HUES64 (cell line): ENCODE measurements at regions not wholly inside any gene's neighbourhood (a gene's known extent, or its start where the extent isn't known, plus 50 kb on each side); places are given as distances from the start of the nearest gene placed in this dataset.

ENCODE experiments used
- H3K27ac ChIP-seq: 2 replicates; pipeline ENCODE4 v1.7.0; 2013; ENCODE audit warnings: low read depth, low read length, inconsistent platforms
- H3K27me3 ChIP-seq: 2 replicates; pipeline ENCODE4 v1.6.1; 2013; ENCODE audit warnings: mild to moderate bottlenecking, low read length; ENCODE audit not compliant: insufficient read depth
- H3K36me3 ChIP-seq: 2 replicates; pipeline ENCODE4 v1.6.1; 2013; ENCODE audit warnings: mild to moderate bottlenecking, low read length; ENCODE audit not compliant: insufficient read depth
- H3K4me1 ChIP-seq: 2 replicates; pipeline ENCODE4 v1.6.1; 2013; ENCODE audit warnings: mild to moderate bottlenecking, low read length, moderate library complexity; ENCODE audit not compliant: insufficient read depth
- H3K4me3 ChIP-seq: 2 replicates; pipeline ENCODE4 v1.5.1; 2013; ENCODE audit warnings: mild to moderate bottlenecking, low read length, moderate library complexity
- H3K9ac ChIP-seq: 2 replicates; pipeline ENCODE4 v1.6.1; 2013; ENCODE audit warnings: mild to moderate bottlenecking, low read depth, low read length
- H3K9me3 ChIP-seq: 2 replicates; pipeline ENCODE4 v1.6.1; 2013; ENCODE audit warnings: low read depth, low read length; ENCODE audit not compliant: insufficient read depth
- WGBS: fragments of 150-250, 120-280 bp; methylation state at CpG from one replicate; pipeline ENCODE4 v1.1.7; 2013; ENCODE audit warnings: missing lambda C conversion rate; 5-methylcytosine and 5-hydroxymethylcytosine counted together

- no peaks in the 10 kb centered on the region for H3K4me1 ChIP-seq
- no peak overlapping the region for H3K4me3 ChIP-seq
- H3K9me3 ChIP-seq = no peaks in the 10 kb centered on the region
- no peaks in the 10 kb centered on the region for H3K27me3 ChIP-seq
- WGBS = 91% methylated on average over 2 of the region's 3 CpGs
- no peak overlapping the region for H3K27ac ChIP-seq
- no peaks in the 10 kb centered on the region for H3K36me3 ChIP-seq
- H3K9ac ChIP-seq = no peak overlapping the region
Measured at GRCh38 chr9:18159254-18159653, 314.7 kb upstream of the ADAMTSL1 start.

GRCh38 chr9:18163146-18163545, 310.8 kb upstream of the ADAMTSL1 start:
- H3K36me3 ChIP-seq = no peaks in the 10 kb centered on the region
- H3K4me3 ChIP-seq = no peak overlapping the region
- H3K27ac ChIP-seq = no peak overlapping the region
- WGBS = 86% methylated on average over 1 of the region's 1 CpG
- no peaks in the 10 kb centered on the region for H3K27me3 ChIP-seq
- H3K9me3 ChIP-seq = no peaks in the 10 kb centered on the region
- H3K9ac ChIP-seq = no peak overlapping the region
- H3K4me1 ChIP-seq = no peaks in the 10 kb centered on the region

GRCh38 chr9:18167733-18168132, 306.2 kb upstream of the ADAMTSL1 start:
- Histone ChIP-seq H3K4me3 (no peak overlapping the region), H3K9ac (no peak overlapping the region)

GRCh38 chr9:18173923-18174322, 300.0 kb upstream of the ADAMTSL1 start:
- Histone ChIP-seq H3K4me3 (no peak overlapping the region), H3K36me3 (no peaks in the 10 kb centered on the region), H3K4me1 (no peaks in the 10 kb centered on the region), H3K9ac (no peak overlapping the region), H3K9me3 (peaks cover 12% of the 10 kb centered on the region; the same call in 1 of the 2 replicates), H3K27me3 (no peaks in the 10 kb centered on the region), H3K27ac (no peak overlapping the region)
- 96% methylated on average over 3 of the region's 4 CpGs for WGBS

More at GRCh38 chr9:18167733-18168132, 306.2 kb upstream of the ADAMTSL1 start:
- Histone ChIP-seq H3K27me3 (no peaks in the 10 kb centered on the region), H3K27ac (no peak overlapping the region), H3K4me1 (no peaks in the 10 kb centered on the region), H3K9me3 (no peaks in the 10 kb centered on the region), H3K36me3 (no peaks in the 10 kb centered on the region)
- WGBS = no CpG with 5 or more reads among the region's 1 CpG

- 97% methylated on average over 3 of the region's 3 CpGs for WGBS
- H3K4me3 ChIP-seq = no peak overlapping the region
Measured at GRCh38 chr9:18182636-18183035, 291.3 kb upstream of the ADAMTSL1 start.

GRCh38 chr9:18183974-18184373, 290.0 kb upstream of the ADAMTSL1 start:
- H3K27ac ChIP-seq = no peak overlapping the region
- no peak overlapping the region for H3K9ac ChIP-seq
- H3K36me3 ChIP-seq = no peaks in the 10 kb centered on the region
- H3K27me3 ChIP-seq = no peaks in the 10 kb centered on the region
- no peaks in the 10 kb centered on the region for H3K4me1 ChIP-seq
- no peaks in the 10 kb centered on the region for H3K9me3 ChIP-seq
- 92% methylated on average over 3 of the region's 3 CpGs for WGBS
- no peak overlapping the region for H3K4me3 ChIP-seq

More at GRCh38 chr9:18182636-18183035, 291.3 kb upstream of the ADAMTSL1 start:
- no peak overlapping the region for H3K9ac ChIP-seq
- peaks cover under 1% of the 10 kb centered on the region; the same call in 1 of the 2 replicates for H3K9me3 ChIP-seq
- H3K27ac ChIP-seq = no peak overlapping the region
- H3K36me3 ChIP-seq = no peaks in the 10 kb centered on the region
- H3K4me1 ChIP-seq = no peaks in the 10 kb centered on the region
- H3K27me3 ChIP-seq = no peaks in the 10 kb centered on the region

- Histone ChIP-seq H3K27me3 (no peaks in the 10 kb centered on the region), H3K4me1 (no peaks in the 10 kb centered on the region), H3K36me3 (no peaks in the 10 kb centered on the region), H3K9me3 (no peaks in the 10 kb centered on the region), H3K27ac (no peak overlapping the region), H3K4me3 (no peak overlapping the region), H3K9ac (no peak overlapping the region)
- 95% methylated on average over 4 of the region's 4 CpGs for WGBS
Measured at GRCh38 chr9:18184401-18184800, 289.6 kb upstream of the ADAMTSL1 start.

- no peaks in the 10 kb centered on the region for H3K27me3 ChIP-seq
- H3K36me3 ChIP-seq = no peaks in the 10 kb centered on the region
- H3K4me1 ChIP-seq = no peaks in the 10 kb centered on the region
- WGBS = 67% methylated on average over 1 of the region's 2 CpGs
- H3K9ac ChIP-seq = no peak overlapping the region
- no peak overlapping the region for H3K4me3 ChIP-seq
- no peaks in the 10 kb centered on the region for H3K9me3 ChIP-seq
- H3K27ac ChIP-seq = no peak overlapping the region
Measured at GRCh38 chr9:18185196-18185595, 288.8 kb upstream of the ADAMTSL1 start.

GRCh38 chr9:18188971-18189370, 285.0 kb upstream of the ADAMTSL1 start:
- Histone ChIP-seq H3K36me3 (no peaks in the 10 kb centered on the region), H3K9ac (no peak overlapping the region), H3K9me3 (no peaks in the 10 kb centered on the region), H3K4me1 (no peaks in the 10 kb centered on the region), H3K27me3 (no peaks in the 10 kb centered on the region), H3K27ac (no peak overlapping the region), H3K4me3 (no peak overlapping the region)
- 88% methylated on average over 4 of the region's 4 CpGs for WGBS

- Histone ChIP-seq H3K9me3 (no peaks in the 10 kb centered on the region), H3K27me3 (no peaks in the 10 kb centered on the region), H3K36me3 (no peaks in the 10 kb centered on the region), H3K9ac (no peak overlapping the region), H3K4me1 (no peaks in the 10 kb centered on the region), H3K4me3 (no peak overlapping the region), H3K27ac (no peak overlapping the region)
- 78% methylated on average over 1 of the region's 3 CpGs for WGBS
Measured at GRCh38 chr9:18189871-18190670, 283.9 kb upstream of the ADAMTSL1 start.

- Histone ChIP-seq H3K4me3 (no peak overlapping the region), H3K27ac (no peak overlapping the region), H3K4me1 (no peaks in the 10 kb centered on the region), H3K27me3 (no peaks in the 10 kb centered on the region), H3K9me3 (no peaks in the 10 kb centered on the region), H3K36me3 (no peaks in the 10 kb centered on the region), H3K9ac (no peak overlapping the region)
- WGBS = 91% methylated on average over 4 of the region's 4 CpGs
Measured at GRCh38 chr9:18190671-18191374, 283.1 kb upstream of the ADAMTSL1 start.
